ENCODE measurements at regions not wholly inside any gene's neighbourhood (a gene's known extent, or its start where the extent isn't known, plus 50 kb on each side); places are given as distances from the start of the nearest gene placed in this dataset.

GRCh38 chr3:56894881-56895431, 93.2 kb upstream of the ARHGEF3 start:
- Mint-ChIP-seq H3K4me1 (ENCODE audit: low read depth) (peaks cover 14% of the 10 kb centered on the region), H3K4me3 (no peak overlapping the region), H3K9me3 (no peaks in the 10 kb centered on the region), H3K27ac (no peak overlapping the region), H3K36me3 (ENCODE audit: low read depth) (peaks cover 20% of the 10 kb centered on the region), H3K27me3 (ENCODE audit: low read depth) (no peaks in the 10 kb centered on the region)

- Mint-ChIP-seq H3K9me3 (no peaks in the 10 kb centered on the region), H3K27ac (no peak overlapping the region), H3K4me1 (ENCODE audit: low read depth) (peaks cover 40% of the 10 kb centered on the region), H3K36me3 (ENCODE audit: low read depth) (peaks cover 5% of the 10 kb centered on the region), H3K27me3 (ENCODE audit: low read depth) (no peaks in the 10 kb centered on the region), H3K4me3 (no peak overlapping the region)
These were observed 88.8 kb upstream of the ARHGEF3 start for GRCh38 chr3:56890448-56891091.

- H3K4me1 Mint-ChIP-seq (ENCODE audit: low read depth) = peaks cover 32% of the 10 kb centered on the region
- H3K27me3 Mint-ChIP-seq (ENCODE audit: low read depth) = no peaks in the 10 kb centered on the region
These were observed 87.4 kb upstream of the ARHGEF3 start for GRCh38 chr3:56889131-56889530.

GRCh38 chr3:56887402-56888025, 85.8 kb upstream of the ARHGEF3 start:
- Mint-ChIP-seq H3K27ac (no peak overlapping the region), H3K4me1 (ENCODE audit: low read depth) (peaks cover 35% of the 10 kb centered on the region), H3K9me3 (no peaks in the 10 kb centered on the region), H3K27me3 (ENCODE audit: low read depth) (no peaks in the 10 kb centered on the region), H3K36me3 (ENCODE audit: low read depth) (peaks cover 7% of the 10 kb centered on the region), H3K4me3 (no peak overlapping the region)

More at GRCh38 chr3:56889131-56889530, 87.4 kb upstream of the ARHGEF3 start:
- no peak overlapping the region for H3K4me3 Mint-ChIP-seq
- no peaks in the 10 kb centered on the region for H3K9me3 Mint-ChIP-seq
- peaks cover 9% of the 10 kb centered on the region for H3K36me3 Mint-ChIP-seq (ENCODE audit: low read depth)
- no peak overlapping the region for H3K27ac Mint-ChIP-seq

- no peaks in the 10 kb centered on the region for H3K27me3 Mint-ChIP-seq (ENCODE audit: low read depth)
- no peak overlapping the region for H3K27ac Mint-ChIP-seq
- peaks cover 37% of the 10 kb centered on the region for H3K4me1 Mint-ChIP-seq (ENCODE audit: low read depth)
- no peaks in the 10 kb centered on the region for H3K9me3 Mint-ChIP-seq
- H3K4me3 Mint-ChIP-seq = no peak overlapping the region
- peaks cover 7% of the 10 kb centered on the region for H3K36me3 Mint-ChIP-seq (ENCODE audit: low read depth)
These were observed 84.6 kb upstream of the ARHGEF3 start for GRCh38 chr3:56886314-56886713.

- H3K27me3 Mint-ChIP-seq (ENCODE audit: low read depth) = no peaks in the 10 kb centered on the region
- H3K4me3 Mint-ChIP-seq = no peak overlapping the region
- peaks cover 11% of the 10 kb centered on the region for H3K36me3 Mint-ChIP-seq (ENCODE audit: low read depth)
- peaks cover 39% of the 10 kb centered on the region for H3K4me1 Mint-ChIP-seq (ENCODE audit: low read depth)
- no peak overlapping the region for H3K27ac Mint-ChIP-seq
- H3K9me3 Mint-ChIP-seq = no peaks in the 10 kb centered on the region
These were observed 84.1 kb upstream of the ARHGEF3 start for GRCh38 chr3:56885879-56886278.

- H3K9me3 Mint-ChIP-seq = no peaks in the 10 kb centered on the region
- H3K27ac Mint-ChIP-seq = no peak overlapping the region
- peaks cover 42% of the 10 kb centered on the region for H3K4me1 Mint-ChIP-seq (ENCODE audit: low read depth)
- no peaks in the 10 kb centered on the region for H3K27me3 Mint-ChIP-seq (ENCODE audit: low read depth)
- H3K4me3 Mint-ChIP-seq = no peak overlapping the region
- H3K36me3 Mint-ChIP-seq (ENCODE audit: low read depth) = peaks cover 14% of the 10 kb centered on the region
These were observed 83.7 kb upstream of the ARHGEF3 start for GRCh38 chr3:56885453-56885852.

- Mint-ChIP-seq H3K4me1 (ENCODE audit: low read depth) (peaks cover 50% of the 10 kb centered on the region), H3K27me3 (ENCODE audit: low read depth) (no peaks in the 10 kb centered on the region), H3K9me3 (no peaks in the 10 kb centered on the region), H3K4me3 (no peak overlapping the region), H3K36me3 (ENCODE audit: low read depth) (peaks cover 18% of the 10 kb centered on the region), H3K27ac (no peak overlapping the region)
These were observed 82.6 kb upstream of the ARHGEF3 start for GRCh38 chr3:56884387-56884786.

- no peak overlapping the region for H3K27ac Mint-ChIP-seq
- no peak overlapping the region for H3K4me3 Mint-ChIP-seq
- peaks cover 50% of the 10 kb centered on the region for H3K4me1 Mint-ChIP-seq (ENCODE audit: low read depth)
- H3K36me3 Mint-ChIP-seq (ENCODE audit: low read depth) = peaks cover 18% of the 10 kb centered on the region
- H3K27me3 Mint-ChIP-seq (ENCODE audit: low read depth) = no peaks in the 10 kb centered on the region
- no peaks in the 10 kb centered on the region for H3K9me3 Mint-ChIP-seq
These were observed 82.1 kb upstream of the ARHGEF3 start for GRCh38 chr3:56883828-56884227.

- H3K4me1 Mint-ChIP-seq (ENCODE audit: low read depth) = peaks cover 55% of the 10 kb centered on the region
- no peak overlapping the region for H3K4me3 Mint-ChIP-seq
- no peak overlapping the region for H3K27ac Mint-ChIP-seq
- peaks cover 18% of the 10 kb centered on the region for H3K36me3 Mint-ChIP-seq (ENCODE audit: low read depth)
- H3K27me3 Mint-ChIP-seq (ENCODE audit: low read depth) = no peaks in the 10 kb centered on the region
- H3K9me3 Mint-ChIP-seq = no peaks in the 10 kb centered on the region
These were observed 81.1 kb upstream of the ARHGEF3 start for GRCh38 chr3:56882896-56883295.

- no peak overlapping the region for H3K27ac Mint-ChIP-seq
- no peaks in the 10 kb centered on the region for H3K27me3 Mint-ChIP-seq (ENCODE audit: low read depth)
- H3K36me3 Mint-ChIP-seq (ENCODE audit: low read depth) = peaks cover 18% of the 10 kb centered on the region
- H3K4me3 Mint-ChIP-seq = no peak overlapping the region
- H3K4me1 Mint-ChIP-seq (ENCODE audit: low read depth) = peaks cover 51% of the 10 kb centered on the region
- no peaks in the 10 kb centered on the region for H3K9me3 Mint-ChIP-seq
These were observed 80.1 kb upstream of the ARHGEF3 start for GRCh38 chr3:56881841-56882240.

GRCh38 chr3:56880720-56881575, 79.2 kb upstream of the ARHGEF3 start:
- no peak overlapping the region for H3K27ac Mint-ChIP-seq
- no peaks in the 10 kb centered on the region for H3K9me3 Mint-ChIP-seq
- H3K36me3 Mint-ChIP-seq (ENCODE audit: low read depth) = peaks cover 15% of the 10 kb centered on the region
- H3K4me3 Mint-ChIP-seq = no peak overlapping the region
- no peaks in the 10 kb centered on the region for H3K27me3 Mint-ChIP-seq (ENCODE audit: low read depth)
- H3K4me1 Mint-ChIP-seq (ENCODE audit: low read depth) = peaks cover 50% of the 10 kb centered on the region

- Mint-ChIP-seq H3K36me3 (ENCODE audit: low read depth) (peaks cover 15% of the 10 kb centered on the region), H3K4me3 (no peak overlapping the region), H3K9me3 (no peaks in the 10 kb centered on the region), H3K27me3 (ENCODE audit: low read depth) (no peaks in the 10 kb centered on the region), H3K4me1 (ENCODE audit: low read depth) (peaks cover 55% of the 10 kb centered on the region), H3K27ac (peak overlapping the region; percentile 53)
These were observed 77.9 kb upstream of the ARHGEF3 start for GRCh38 chr3:56879436-56880215.

- H3K9me3 Mint-ChIP-seq = peaks cover 3% of the 10 kb centered on the region
- peaks cover 21% of the 10 kb centered on the region for H3K36me3 Mint-ChIP-seq (ENCODE audit: low read depth)
- no peaks in the 10 kb centered on the region for H3K27me3 Mint-ChIP-seq (ENCODE audit: low read depth)
- H3K27ac Mint-ChIP-seq = peak overlapping the region; percentile 74
- H3K4me1 Mint-ChIP-seq (ENCODE audit: low read depth) = peaks cover 59% of the 10 kb centered on the region
- H3K4me3 Mint-ChIP-seq = peak overlapping the region; percentile 42
These were observed 76.3 kb upstream of the ARHGEF3 start for GRCh38 chr3:56878074-56878473.

All from T-helper 1 cell treated with Interleukin-12 subunit alpha and Interleukin-12 subunit beta and Interleukin-4 antibody, amounts not matched to agents 30 μg/mL and 1 μg/mL, for 36 hours (primary cell).